OCI-LY1 (cell line): ENCODE measurements at regions not wholly inside any gene's neighbourhood (a gene's known extent, or its start where the extent isn't known, plus 50 kb on each side); places are given as distances from the start of the nearest gene placed in this dataset.

Source experiments
- H2AFZ ChIP-seq: fragments of 200-600 bp; sonication (generic), shearing (Covaris generic); 2 replicates; pipeline ENCODE4 v1.6.0; 2014; ENCODE audit warnings: antibody characterized with exemption, mild to moderate bottlenecking, low read length
- H3F3A ChIP-seq: fragments of 200-600 bp; sonication (generic), shearing (Covaris generic); 2 replicates; pipeline ENCODE4 v1.6.0; 2014; ENCODE audit warnings: mild to moderate bottlenecking, antibody characterized with exemption, low read length, moderate library complexity; ENCODE audit not compliant: insufficient read depth
- H3K27ac ChIP-seq: fragments of 200-600 bp; sonication (generic); 2 replicates; pipeline ENCODE4 v1.5.1; 2014; ENCODE audit warnings: low read length, mixed run types, mild to moderate bottlenecking, low read depth; ENCODE audit not compliant: poor library complexity, severe bottlenecking
- H3K27me3 ChIP-seq: fragments of 200-600 bp; sonication (generic); 2 replicates; pipeline ENCODE4 v1.6.0; 2014; ENCODE audit warnings: antibody characterized with exemption, mild to moderate bottlenecking, low read length, moderate library complexity; ENCODE audit not compliant: insufficient read depth
- H3K36me3 ChIP-seq: fragments of 200-600 bp; sonication (generic); 2 replicates; pipeline ENCODE4 v1.6.1; 2014; ENCODE audit warnings: mild to moderate bottlenecking, antibody characterized with exemption, low read length, moderate library complexity, mixed read lengths; ENCODE audit not compliant: insufficient read depth
- H3K4me1 ChIP-seq: fragments of 200-600 bp; sonication (generic); 2 replicates; pipeline ENCODE4 v1.5.1; 2014; ENCODE audit warnings: mild to moderate bottlenecking, low read length, moderate library complexity; ENCODE audit not compliant: insufficient read depth, severe bottlenecking
- H3K4me2 ChIP-seq: fragments of 200-600 bp; sonication (generic), shearing (Covaris generic); 2 replicates; pipeline ENCODE4 v1.6.1; 2014; ENCODE audit warnings: low read length
- H3K4me3 ChIP-seq: fragments of 200-600 bp; sonication (generic); 2 replicates; pipeline ENCODE4 v1.5.1; 2014; ENCODE audit warnings: low read length, low read depth, mild to moderate bottlenecking, mixed read lengths; ENCODE audit not compliant: poor library complexity, severe bottlenecking
- H3K79me2 ChIP-seq: fragments of 200-600 bp; shearing (Covaris generic); 2 replicates; pipeline ENCODE4 v1.6.1; 2016; ENCODE audit warnings: mixed run types, low read length, mixed read lengths; ENCODE audit not compliant: insufficient read depth
- H3K9ac ChIP-seq: fragments of 200-600 bp; sonication (generic), shearing (Covaris generic); 2 replicates; pipeline ENCODE4 v1.6.1; 2014; ENCODE audit warnings: mild to moderate bottlenecking, low read length, mixed read lengths
- H3K9me2 ChIP-seq: fragments of 200-600 bp; sonication (generic), shearing (Covaris generic); 2 replicates; pipeline ENCODE4 v1.6.1; 2014; ENCODE audit warnings: low read depth, mild to moderate bottlenecking, low read length, mixed read lengths
- H3K9me3 ChIP-seq: fragments of 200-600 bp; shearing (Covaris generic); 2 replicates; pipeline ENCODE4 v1.6.1; 2014; ENCODE audit warnings: low read length, mixed read lengths
- H4K20me1 ChIP-seq: fragments of 200-600 bp; sonication (generic), shearing (Covaris generic); 2 replicates; pipeline ENCODE4 v1.6.0; 2016; ENCODE audit warnings: mild to moderate bottlenecking, low read length; ENCODE audit not compliant: insufficient read depth
- EZH2 ChIP-seq: fragments of 200-600 bp; sonication (generic), shearing (Covaris generic); IDR thresholded peaks from 2 replicates; pipeline ENCODE4 v1.8.0; 2017; ENCODE audit warnings: borderline replicate concordance, mixed run types, mild to moderate bottlenecking, antibody characterized with exemption, low read length, moderate library complexity, mixed read lengths
- TF ChIP-seq, protein P1 (sequence below): fragments of 200-600 bp; sonication (generic), shearing (Covaris generic); IDR thresholded peaks from 2 replicates; pipeline ENCODE4 v1.5.1; 2017; ENCODE audit warnings: mild to moderate bottlenecking, antibody characterized with exemption, low read length, moderate library complexity, mixed read lengths

GRCh38 chr17:13085578-13085977 is 67.8 kb upstream of the ELAC2 start:
- Histone ChIP-seq H3K4me1 (no peaks in the 10 kb centered on the region), H3K9me2 (no peaks in the 10 kb centered on the region)

GRCh38 chr17:13084420-13084819 is 66.6 kb upstream of the ELAC2 start:
- Histone ChIP-seq H3K36me3 (no peaks in the 10 kb centered on the region), H3K9ac (no peak overlapping the region), H3K27ac (no peak overlapping the region), H3K79me2 (no peaks in the 10 kb centered on the region), H2AFZ (no peak overlapping the region), H3K4me1 (no peaks in the 10 kb centered on the region), H3K4me2 (no peak overlapping the region), H3K9me2 (no peaks in the 10 kb centered on the region), H3K9me3 (no peaks in the 10 kb centered on the region), H3F3A (no peaks in the 10 kb centered on the region), H3K4me3 (no peak overlapping the region), H3K27me3 (no peaks in the 10 kb centered on the region), H4K20me1 (no peaks in the 10 kb centered on the region)
- no peak for TF ChIP-seq EZH2
- TF ChIP-seq, protein P1, sequence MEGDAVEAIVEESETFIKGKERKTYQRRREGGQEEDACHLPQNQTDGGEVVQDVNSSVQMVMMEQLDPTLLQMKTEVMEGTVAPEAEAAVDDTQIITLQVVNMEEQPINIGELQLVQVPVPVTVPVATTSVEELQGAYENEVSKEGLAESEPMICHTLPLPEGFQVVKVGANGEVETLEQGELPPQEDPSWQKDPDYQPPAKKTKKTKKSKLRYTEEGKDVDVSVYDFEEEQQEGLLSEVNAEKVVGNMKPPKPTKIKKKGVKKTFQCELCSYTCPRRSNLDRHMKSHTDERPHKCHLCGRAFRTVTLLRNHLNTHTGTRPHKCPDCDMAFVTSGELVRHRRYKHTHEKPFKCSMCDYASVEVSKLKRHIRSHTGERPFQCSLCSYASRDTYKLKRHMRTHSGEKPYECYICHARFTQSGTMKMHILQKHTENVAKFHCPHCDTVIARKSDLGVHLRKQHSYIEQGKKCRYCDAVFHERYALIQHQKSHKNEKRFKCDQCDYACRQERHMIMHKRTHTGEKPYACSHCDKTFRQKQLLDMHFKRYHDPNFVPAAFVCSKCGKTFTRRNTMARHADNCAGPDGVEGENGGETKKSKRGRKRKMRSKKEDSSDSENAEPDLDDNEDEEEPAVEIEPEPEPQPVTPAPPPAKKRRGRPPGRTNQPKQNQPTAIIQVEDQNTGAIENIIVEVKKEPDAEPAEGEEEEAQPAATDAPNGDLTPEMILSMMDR, result no peak

More at GRCh38 chr17:13085578-13085977, 67.8 kb upstream of the ELAC2 start:
- Histone ChIP-seq H3K27ac (no peak overlapping the region), H3K27me3 (no peaks in the 10 kb centered on the region), H3K4me3 (no peak overlapping the region), H3K9ac (no peak overlapping the region), H3K4me2 (no peak overlapping the region), H3K9me3 (no peaks in the 10 kb centered on the region), H4K20me1 (no peaks in the 10 kb centered on the region), H2AFZ (no peak overlapping the region), H3F3A (no peaks in the 10 kb centered on the region), H3K36me3 (no peaks in the 10 kb centered on the region), H3K79me2 (no peaks in the 10 kb centered on the region)
- TF ChIP-seq, protein P1, result no peak
- TF ChIP-seq EZH2, result no peak

DNA sequence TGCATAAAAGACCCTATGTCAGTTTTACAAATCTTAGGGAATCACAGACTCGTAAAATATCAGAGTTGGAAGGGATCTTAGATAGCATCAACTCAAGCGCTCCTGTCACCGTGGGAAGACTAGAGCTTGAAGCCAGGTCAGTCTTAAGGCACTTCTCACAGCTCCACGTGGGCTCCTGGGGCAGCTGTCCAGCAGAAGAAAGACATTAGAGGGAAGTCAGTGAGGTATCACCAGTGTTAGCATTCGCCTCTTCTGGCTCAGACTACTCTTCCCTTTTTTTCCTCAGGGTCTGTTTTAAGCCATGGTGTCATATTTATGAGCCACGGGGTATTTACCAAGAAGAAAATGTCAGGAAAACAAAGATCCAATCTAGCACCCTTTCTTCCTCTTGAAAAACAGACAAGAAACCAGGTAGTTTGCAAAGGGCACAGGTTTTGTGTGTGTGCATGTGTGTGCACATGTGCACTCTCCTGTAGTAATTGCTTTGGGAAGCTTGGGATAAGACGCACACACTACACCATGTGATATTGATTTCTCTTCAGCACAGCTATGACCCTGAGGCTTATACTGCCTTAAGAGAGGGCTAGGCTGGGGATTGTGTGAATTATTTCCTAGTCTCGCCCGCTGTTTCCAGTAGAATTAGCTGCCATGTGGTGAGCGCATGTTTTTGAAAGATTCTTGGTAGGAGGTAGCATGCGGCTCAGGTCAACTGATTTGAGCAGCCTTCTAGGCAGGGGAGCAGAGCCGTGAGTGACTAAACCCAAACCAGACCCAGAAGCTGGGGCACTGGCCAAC is 61.0 kb upstream of the ELAC2 start:
- Histone ChIP-seq H2AFZ (no peak overlapping the region), H3K27ac (no peak overlapping the region), H3F3A (no peaks in the 10 kb centered on the region), H3K9me3 (no peaks in the 10 kb centered on the region), H3K27me3 (no peaks in the 10 kb centered on the region), H3K79me2 (no peaks in the 10 kb centered on the region), H3K4me1 (no peaks in the 10 kb centered on the region), H3K36me3 (no peaks in the 10 kb centered on the region), H3K4me3 (no peak overlapping the region), H3K9ac (no peak overlapping the region), H4K20me1 (no peaks in the 10 kb centered on the region), H3K4me2 (no peak overlapping the region), H3K9me2 (no peaks in the 10 kb centered on the region)
- no peak for TF ChIP-seq EZH2
- TF ChIP-seq, protein P1, result no peak
